ENCODE measurements at regions not wholly inside any gene's neighbourhood (a gene's known extent, or its start where the extent isn't known, plus 50 kb on each side); places are given as distances from the start of the nearest gene placed in this dataset.

DNA sequence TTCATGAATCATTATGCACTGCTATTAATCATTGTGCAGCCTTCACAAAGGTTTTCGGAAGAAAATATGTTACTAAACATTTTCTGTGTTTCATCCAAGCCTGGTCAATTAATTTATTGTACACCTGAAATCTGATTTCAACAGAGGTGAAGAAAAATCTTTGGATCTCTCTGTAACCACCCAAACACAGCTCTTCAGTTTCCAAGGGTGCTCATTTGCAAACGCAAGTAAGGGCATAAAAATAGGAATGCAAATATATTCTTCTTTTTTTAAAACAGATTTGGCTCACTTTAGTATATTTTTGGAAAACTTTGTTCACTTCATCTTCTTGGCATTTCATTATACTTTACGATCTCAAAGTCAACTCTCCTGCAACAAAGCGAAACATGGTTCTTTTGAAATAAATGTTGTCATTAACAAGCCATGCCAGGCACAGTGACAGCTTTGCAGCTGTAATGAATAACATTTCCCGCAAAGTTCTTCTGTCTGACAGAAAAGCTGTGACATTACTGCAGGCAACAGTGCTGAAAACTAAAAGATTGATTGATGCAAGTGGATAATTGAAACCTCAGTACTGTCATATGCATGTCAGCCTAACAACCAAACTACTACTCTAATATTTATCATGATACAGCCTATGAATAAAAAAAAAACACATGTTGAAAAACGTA, 348.3 kb downstream of the FRK start:
- TF ChIP-seq FOSL2 (IDR thresholded peaks at IDR 0.05; ENCODE audit: borderline replicate concordance, low read depth) (no peak), MXI1 (IDR thresholded peaks at IDR 0.05; ENCODE audit: low read depth, low read length) (no peak), RAD21 (IDR thresholded peaks at IDR 0.05; ENCODE audit: low read length) (no peak), GABPA (IDR thresholded peaks at IDR 0.05; ENCODE audit: low read depth) (no peak), GATA2 (CRISPR knock-in tag; IDR thresholded peaks at IDR 0.05) (no peak), NFIC (IDR thresholded peaks at IDR 0.05; ENCODE audit: borderline replicate concordance) (no peak), EP300 (IDR thresholded peaks at IDR 0.05; ENCODE audit: borderline replicate concordance in 1 of 2, low read depth in 1 of 2, low read length in 1 of 2) (no peak), JUND (IDR thresholded peaks at IDR 0.05) (no peak)
- TF ChIP-seq, protein P1, sequence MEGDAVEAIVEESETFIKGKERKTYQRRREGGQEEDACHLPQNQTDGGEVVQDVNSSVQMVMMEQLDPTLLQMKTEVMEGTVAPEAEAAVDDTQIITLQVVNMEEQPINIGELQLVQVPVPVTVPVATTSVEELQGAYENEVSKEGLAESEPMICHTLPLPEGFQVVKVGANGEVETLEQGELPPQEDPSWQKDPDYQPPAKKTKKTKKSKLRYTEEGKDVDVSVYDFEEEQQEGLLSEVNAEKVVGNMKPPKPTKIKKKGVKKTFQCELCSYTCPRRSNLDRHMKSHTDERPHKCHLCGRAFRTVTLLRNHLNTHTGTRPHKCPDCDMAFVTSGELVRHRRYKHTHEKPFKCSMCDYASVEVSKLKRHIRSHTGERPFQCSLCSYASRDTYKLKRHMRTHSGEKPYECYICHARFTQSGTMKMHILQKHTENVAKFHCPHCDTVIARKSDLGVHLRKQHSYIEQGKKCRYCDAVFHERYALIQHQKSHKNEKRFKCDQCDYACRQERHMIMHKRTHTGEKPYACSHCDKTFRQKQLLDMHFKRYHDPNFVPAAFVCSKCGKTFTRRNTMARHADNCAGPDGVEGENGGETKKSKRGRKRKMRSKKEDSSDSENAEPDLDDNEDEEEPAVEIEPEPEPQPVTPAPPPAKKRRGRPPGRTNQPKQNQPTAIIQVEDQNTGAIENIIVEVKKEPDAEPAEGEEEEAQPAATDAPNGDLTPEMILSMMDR (IDR thresholded peaks at IDR 0.05): no peak
- TF ChIP-seq, protein P2, sequence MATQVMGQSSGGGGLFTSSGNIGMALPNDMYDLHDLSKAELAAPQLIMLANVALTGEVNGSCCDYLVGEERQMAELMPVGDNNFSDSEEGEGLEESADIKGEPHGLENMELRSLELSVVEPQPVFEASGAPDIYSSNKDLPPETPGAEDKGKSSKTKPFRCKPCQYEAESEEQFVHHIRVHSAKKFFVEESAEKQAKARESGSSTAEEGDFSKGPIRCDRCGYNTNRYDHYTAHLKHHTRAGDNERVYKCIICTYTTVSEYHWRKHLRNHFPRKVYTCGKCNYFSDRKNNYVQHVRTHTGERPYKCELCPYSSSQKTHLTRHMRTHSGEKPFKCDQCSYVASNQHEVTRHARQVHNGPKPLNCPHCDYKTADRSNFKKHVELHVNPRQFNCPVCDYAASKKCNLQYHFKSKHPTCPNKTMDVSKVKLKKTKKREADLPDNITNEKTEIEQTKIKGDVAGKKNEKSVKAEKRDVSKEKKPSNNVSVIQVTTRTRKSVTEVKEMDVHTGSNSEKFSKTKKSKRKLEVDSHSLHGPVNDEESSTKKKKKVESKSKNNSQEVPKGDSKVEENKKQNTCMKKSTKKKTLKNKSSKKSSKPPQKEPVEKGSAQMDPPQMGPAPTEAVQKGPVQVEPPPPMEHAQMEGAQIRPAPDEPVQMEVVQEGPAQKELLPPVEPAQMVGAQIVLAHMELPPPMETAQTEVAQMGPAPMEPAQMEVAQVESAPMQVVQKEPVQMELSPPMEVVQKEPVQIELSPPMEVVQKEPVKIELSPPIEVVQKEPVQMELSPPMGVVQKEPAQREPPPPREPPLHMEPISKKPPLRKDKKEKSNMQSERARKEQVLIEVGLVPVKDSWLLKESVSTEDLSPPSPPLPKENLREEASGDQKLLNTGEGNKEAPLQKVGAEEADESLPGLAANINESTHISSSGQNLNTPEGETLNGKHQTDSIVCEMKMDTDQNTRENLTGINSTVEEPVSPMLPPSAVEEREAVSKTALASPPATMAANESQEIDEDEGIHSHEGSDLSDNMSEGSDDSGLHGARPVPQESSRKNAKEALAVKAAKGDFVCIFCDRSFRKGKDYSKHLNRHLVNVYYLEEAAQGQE (IDR thresholded peaks at IDR 0.05; ENCODE audit: low read depth, low read length): no peak
- no peak overlapping the region for H3K9ac ChIP-seq
- H3F3A ChIP-seq (replicated peaks; ENCODE audit: insufficient read depth): no peaks in the 10 kb centered on the region
- no peak for DNase-seq
- 43% methylated on average over 6 of the region's 6 CpGs for WGBS (ENCODE audit: low lambda C conversion rate)
- no peaks in the 10 kb centered on the region; a peak in 1 of 4 replicates for H3K4me1 ChIP-seq (ENCODE audit: control insufficient read depth in 1 of 2, insufficient read depth in 2 of 2, low read depth in 1 of 2, low read length in 1 of 2)
- H2AFZ ChIP-seq (ENCODE audit: low read depth): no peak overlapping the region
- H3K36me3 ChIP-seq (replicated peaks in 1 of 2; ENCODE audit: control insufficient read depth in 1 of 2, insufficient read depth in 2 of 2, low read length in 1 of 2): no peaks in the 10 kb centered on the region
- H4K20me1 ChIP-seq (ENCODE audit: insufficient read depth): no peaks in the 10 kb centered on the region
- no peak overlapping the region for H3K4me2 ChIP-seq
- H3K9me3 ChIP-seq: no peaks in the 10 kb centered on the region
- ChIA-PET POLR2A (no interaction called here), CTCF (no interaction called here)
- H3K9me2 ChIP-seq: no peaks in the 10 kb centered on the region
- H3K79me2 ChIP-seq (ENCODE audit: insufficient read depth): no peaks in the 10 kb centered on the region
- no peaks in the 10 kb centered on the region for H3K27me3 ChIP-seq (ENCODE audit: insufficient read depth)
- no peak overlapping the region for H3K27ac ChIP-seq (ENCODE audit: low read depth in 2 of 2, low read length in 1 of 2)
- no peak overlapping the region for H3K4me3 ChIP-seq (ENCODE audit: low read depth in 2 of 2, low read length in 1 of 2)

DNA sequence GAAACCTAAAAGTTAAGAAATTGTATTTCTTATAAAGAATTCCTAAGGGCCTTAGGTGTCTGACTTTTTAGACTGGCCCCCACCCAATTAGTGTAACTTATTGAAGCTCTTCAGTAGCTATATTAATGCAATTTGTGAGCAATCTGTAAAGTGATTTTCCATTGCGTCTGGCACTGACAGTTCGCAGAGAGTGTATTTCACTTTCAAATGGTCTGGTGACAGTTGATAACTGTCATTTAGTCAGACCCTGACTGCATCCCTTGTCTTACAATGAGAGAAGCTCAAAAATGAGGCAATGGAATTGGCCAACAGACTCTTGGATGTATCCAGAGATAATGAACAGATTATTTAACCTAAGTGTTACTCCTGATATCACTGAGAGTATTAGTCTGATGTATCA, 351.8 kb downstream of the FRK start:
- H3F3A ChIP-seq (replicated peaks; ENCODE audit: insufficient read depth): no peaks in the 10 kb centered on the region
- H3K9me2 ChIP-seq: no peaks in the 10 kb centered on the region
- ChIA-PET CTCF (interaction anchor here (0.6 kb wide), 1 partner anchor 1757 kb away, joined by 3 read pairs; no protein-coding TSS in a partner anchor), POLR2A (no interaction called here)
- no peaks in the 10 kb centered on the region for H3K36me3 ChIP-seq (replicated peaks in 1 of 2; ENCODE audit: control insufficient read depth in 1 of 2, insufficient read depth in 2 of 2, low read length in 1 of 2)
- WGBS (ENCODE audit: low lambda C conversion rate): 76% methylated on average over 2 of the region's 2 CpGs
- H3K4me1 ChIP-seq (ENCODE audit: control insufficient read depth in 1 of 2, insufficient read depth in 2 of 2, low read depth in 1 of 2, low read length in 1 of 2): peaks cover 0 to 2% of the 10 kb centered on the region in 2 experiments; a peak in 2 of 4 replicates
- H3K9me3 ChIP-seq: no peaks in the 10 kb centered on the region
- no peaks in the 10 kb centered on the region for H4K20me1 ChIP-seq (ENCODE audit: insufficient read depth)
- H3K27ac ChIP-seq (ENCODE audit: low read depth in 2 of 2, low read length in 1 of 2): no peak overlapping the region
- DNase-seq: no peak
- H3K4me3 ChIP-seq (ENCODE audit: low read depth in 2 of 2, low read length in 1 of 2): no peak overlapping the region
- no peak overlapping the region for H2AFZ ChIP-seq (ENCODE audit: low read depth)
- no peak overlapping the region for H3K4me2 ChIP-seq
- no peaks in the 10 kb centered on the region for H3K79me2 ChIP-seq (ENCODE audit: insufficient read depth)
- no peaks in the 10 kb centered on the region for H3K27me3 ChIP-seq (ENCODE audit: insufficient read depth)
- H3K9ac ChIP-seq: no peak overlapping the region
- TF ChIP-seq, protein P1 (IDR thresholded peaks at IDR 0.05): no peak
- TF ChIP-seq SMC3 (IDR thresholded peaks at IDR 0.05; ENCODE audit: low read depth, low read length) (no peak), ELF1 (IDR thresholded peaks at IDR 0.05) (no peak), RAD21 (IDR thresholded peaks at IDR 0.05; ENCODE audit: low read length) (no peak), MXI1 (IDR thresholded peaks at IDR 0.05; ENCODE audit: low read depth, low read length) (no peak), NFIC (IDR thresholded peaks at IDR 0.05; ENCODE audit: borderline replicate concordance) (no peak)
- TF ChIP-seq, protein P2 (IDR thresholded peaks at IDR 0.05; ENCODE audit: low read depth, low read length): no peak
- TF ChIP-seq, protein P3, sequence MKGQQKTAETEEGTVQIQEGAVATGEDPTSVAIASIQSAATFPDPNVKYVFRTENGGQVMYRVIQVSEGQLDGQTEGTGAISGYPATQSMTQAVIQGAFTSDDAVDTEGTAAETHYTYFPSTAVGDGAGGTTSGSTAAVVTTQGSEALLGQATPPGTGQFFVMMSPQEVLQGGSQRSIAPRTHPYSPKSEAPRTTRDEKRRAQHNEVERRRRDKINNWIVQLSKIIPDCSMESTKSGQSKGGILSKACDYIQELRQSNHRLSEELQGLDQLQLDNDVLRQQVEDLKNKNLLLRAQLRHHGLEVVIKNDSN (IDR thresholded peaks at IDR 0.05; ENCODE audit: borderline replicate concordance, low read depth): no peak

Measured in SK-N-SH (cell line).